Trophoblast cell (in vitro differentiated cells and primary cell): ENCODE measurements at regions not wholly inside any gene's neighbourhood (a gene's known extent, or its start where the extent isn't known, plus 50 kb on each side); places are given as distances from the start of the nearest gene placed in this dataset.
"Not testable (repeated sequence)": the region's sequence is repeated elsewhere in the genome, so short reads cannot be mapped to it uniquely, and the experiment has no call there.

Source experiments
- DNase-seq, 2 donors: peaks; one replicate each; pipeline ENCODE4 v3.0.0-alpha.2; 2016
- H2AFZ ChIP-seq: 2 replicates; pipeline ENCODE4 v1.6.1; 2013; ENCODE audit warnings: low read length, moderate library complexity, mild to moderate bottlenecking; ENCODE audit not compliant: insufficient read depth, poor library complexity
- H2AK5ac ChIP-seq: 2 replicates; pipeline ENCODE4 v1.6.1; 2013; ENCODE audit warnings: mild to moderate bottlenecking, low read length
- H2BK120ac ChIP-seq: 2 replicates; pipeline ENCODE4 v1.6.1; 2013; ENCODE audit warnings: low read length, mild to moderate bottlenecking, moderate library complexity; ENCODE audit not compliant: insufficient read depth, poor library complexity
- H2BK12ac ChIP-seq: 2 replicates; pipeline ENCODE4 v1.6.1; 2013; ENCODE audit warnings: mild to moderate bottlenecking, low read length, moderate library complexity
- H2BK5ac ChIP-seq: 2 replicates; pipeline ENCODE4 v1.6.1; 2013; ENCODE audit warnings: low read length, low read depth, moderate library complexity, mild to moderate bottlenecking; ENCODE audit not compliant: poor library complexity
- H3K14ac ChIP-seq: 2 replicates; pipeline ENCODE4 v1.6.1; 2013; ENCODE audit warnings: mild to moderate bottlenecking, low read length
- H3K18ac ChIP-seq: 2 replicates; pipeline ENCODE4 v1.6.1; 2013; ENCODE audit warnings: mild to moderate bottlenecking, low read length
- H3K23ac ChIP-seq: 2 replicates; pipeline ENCODE4 v1.6.1; 2013; ENCODE audit warnings: low read length
- H3K27ac ChIP-seq: 2 replicates; pipeline ENCODE4 v1.5.1; 2013; ENCODE audit warnings: low read depth, mild to moderate bottlenecking, inconsistent platforms, low read length, moderate library complexity
- H3K27me3 ChIP-seq: 2 replicates; pipeline ENCODE4 v1.6.1; 2013; ENCODE audit warnings: inconsistent platforms, mild to moderate bottlenecking, low read length, moderate library complexity; ENCODE audit not compliant: insufficient read depth
- H3K36me3 ChIP-seq, 2 experiments: 1 replicate in 1 of 2; 2 replicates in 1 of 2; pipeline ENCODE4 v1.6.1; 2013; ENCODE audit warnings: low read length in 2 of 2, mild to moderate bottlenecking in 2 of 2, moderate library complexity in 1 of 2; ENCODE audit not compliant: insufficient read depth in 2 of 2, control insufficient read depth in 1 of 2
- H3K4ac ChIP-seq: 2 replicates; pipeline ENCODE4 v1.6.1; 2013; ENCODE audit warnings: low read depth, mild to moderate bottlenecking, low read length, moderate library complexity
- H3K4me1 ChIP-seq, 2 experiments: 1 replicate in 1 of 2; 2 replicates in 1 of 2; pipeline ENCODE4 v1.6.1; 2013; ENCODE audit warnings: low read length in 2 of 2, mild to moderate bottlenecking in 2 of 2, moderate library complexity in 1 of 2; ENCODE audit not compliant: insufficient read depth in 2 of 2, control insufficient read depth in 1 of 2
- H3K4me2 ChIP-seq: 2 replicates; pipeline ENCODE4 v1.6.1; 2013; ENCODE audit warnings: inconsistent platforms, mild to moderate bottlenecking, low read length, moderate library complexity
- H3K4me3 ChIP-seq: 2 replicates; pipeline ENCODE4 v1.5.1; 2013; ENCODE audit warnings: mild to moderate bottlenecking, low read depth, low read length, inconsistent platforms
- H3K79me1 ChIP-seq: one replicate; pipeline ENCODE4 v1.6.1; 2013; ENCODE audit warnings: low read length
- H3K79me2 ChIP-seq: 2 replicates; pipeline ENCODE4 v1.6.1; 2013; ENCODE audit warnings: low read length, mild to moderate bottlenecking; ENCODE audit not compliant: control insufficient read depth, insufficient read depth, poor library complexity
- H3K9ac ChIP-seq: 2 replicates; pipeline ENCODE4 v1.6.1; 2013; ENCODE audit warnings: mild to moderate bottlenecking, low read length
- H3K9me3 ChIP-seq: 2 replicates; pipeline ENCODE4 v1.6.1; 2013; ENCODE audit warnings: low read depth, mild to moderate bottlenecking, control low read depth, inconsistent platforms, low read length; ENCODE audit not compliant: insufficient read depth
- H4K12ac ChIP-seq: 2 replicates; pipeline ENCODE4 v1.6.1; 2013; ENCODE audit warnings: low read depth, mild to moderate bottlenecking, low read length, moderate library complexity
- H4K8ac ChIP-seq: 2 replicates; pipeline ENCODE4 v1.6.1; 2013; ENCODE audit warnings: low read depth, mild to moderate bottlenecking, low read length, moderate library complexity
- H4K91ac ChIP-seq: one replicate; pipeline ENCODE4 v1.6.1; 2013; ENCODE audit warnings: low read depth, mild to moderate bottlenecking, low read length, moderate library complexity
- WGBS: extraction: QIAGEN DNeasy Blood & Tissue Kit; methylation state at CpG from one replicate; pipeline ENCODE4 v1.1.7; 2013; ENCODE audit warnings: missing lambda C conversion rate; ENCODE audit not compliant: insufficient read length, insufficient coverage; ENCODE audit errors: extremely low coverage; 5-methylcytosine and 5-hydroxymethylcytosine counted together

GRCh38 chr22:33989263-33989662, 69.0 kb upstream of the LARGE1 start:
- H2AK5ac ChIP-seq, H3K79me2 ChIP-seq, DNase-seq, H3K4me1 ChIP-seq, H2BK12ac ChIP-seq, H2AFZ ChIP-seq, H4K12ac ChIP-seq, H3K27me3 ChIP-seq, H4K91ac ChIP-seq, H3K14ac ChIP-seq, H4K8ac ChIP-seq, H3K36me3 ChIP-seq, H3K23ac ChIP-seq, H3K9ac ChIP-seq, H3K4me2 ChIP-seq, H2BK5ac ChIP-seq, H3K4ac ChIP-seq, H3K79me1 ChIP-seq, H3K27ac ChIP-seq, H2BK120ac ChIP-seq, H3K4me3 ChIP-seq, H3K18ac ChIP-seq, H3K9me3 ChIP-seq: not testable (repeated sequence)
- no CpG with 5 or more reads among the region's 7 CpGs for WGBS

- WGBS, result no CpG with 5 or more reads among the region's 1 CpG
Measured at GRCh38 chr22:33991620-33992019, 71.3 kb upstream of the LARGE1 start.

DNA sequence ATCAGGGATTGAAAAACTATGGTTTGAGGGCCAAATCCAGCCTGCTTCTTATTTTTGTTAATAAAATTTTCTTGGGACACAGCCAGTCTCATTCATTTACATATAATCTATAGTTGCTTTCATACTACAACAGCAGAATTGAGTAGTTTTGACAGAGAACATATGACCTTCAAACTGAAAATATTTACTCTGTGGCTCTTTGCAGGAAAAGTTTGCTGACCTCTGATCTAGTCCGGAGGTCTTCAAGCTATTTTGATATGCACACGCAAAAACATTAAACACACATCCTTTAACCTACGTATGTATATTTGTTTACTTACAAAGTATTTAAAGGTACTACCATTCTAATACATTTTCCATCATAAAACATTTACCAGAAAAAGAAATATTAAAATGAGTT, 76.5 kb upstream of the LARGE1 start:
- no CpG with 5 or more reads among the region's 3 CpGs for WGBS
- H2AFZ ChIP-seq, result no peak overlapping the region
- H3K9me3 ChIP-seq, result peaks cover 4% of the 10 kb centered on the region
- H3K79me1 ChIP-seq, result no peaks in the 10 kb centered on the region
- H2AK5ac ChIP-seq, result no peak overlapping the region
- no peak for DNase-seq
- H3K18ac ChIP-seq, result no peak overlapping the region
- H3K23ac ChIP-seq, result no peak overlapping the region
- H4K8ac ChIP-seq, result no peak overlapping the region
- no peak overlapping the region for H2BK120ac ChIP-seq
- no peak overlapping the region for H3K4me3 ChIP-seq
- H2BK12ac ChIP-seq, result no peak overlapping the region
- H3K27me3 ChIP-seq, result no peaks in the 10 kb centered on the region
- H3K4ac ChIP-seq, result no peak overlapping the region
- no peak overlapping the region for H3K14ac ChIP-seq
- H3K27ac ChIP-seq, result no peak overlapping the region
- no peaks in the 10 kb centered on the region for H3K36me3 ChIP-seq
- no peak overlapping the region for H3K9ac ChIP-seq
- H3K79me2 ChIP-seq, result no peaks in the 10 kb centered on the region
- H2BK5ac ChIP-seq, result no peak overlapping the region
- H4K12ac ChIP-seq, result no peak overlapping the region
- no peak overlapping the region for H4K91ac ChIP-seq
- no peaks in the 10 kb centered on the region for H3K4me1 ChIP-seq
- no peak overlapping the region for H3K4me2 ChIP-seq

More at GRCh38 chr22:33991620-33992019, 71.3 kb upstream of the LARGE1 start:
- Histone ChIP-seq H4K8ac (no peak overlapping the region), H3K9me3 (no peaks in the 10 kb centered on the region), H3K79me1 (no peaks in the 10 kb centered on the region), H3K18ac (no peak overlapping the region), H3K4me2 (no peak overlapping the region), H3K14ac (no peak overlapping the region), H2BK5ac (no peak overlapping the region), H2AK5ac (no peak overlapping the region), H2BK12ac (no peak overlapping the region), H4K91ac (no peak overlapping the region), H2BK120ac (no peak overlapping the region), H3K27me3 (no peaks in the 10 kb centered on the region), H3K9ac (no peak overlapping the region), H2AFZ (no peak overlapping the region), H3K4me3 (no peak overlapping the region), H3K4ac (no peak overlapping the region), H3K36me3 (no peaks in the 10 kb centered on the region), H3K4me1 (no peaks in the 10 kb centered on the region), H3K79me2 (no peaks in the 10 kb centered on the region), H3K23ac (no peak overlapping the region), H3K27ac (no peak overlapping the region), H4K12ac (no peak overlapping the region)
- no peak for DNase-seq

- no peak overlapping the region for H3K4ac ChIP-seq
- H4K8ac ChIP-seq, result no peak overlapping the region
- no peak overlapping the region for H4K12ac ChIP-seq
- H3K4me3 ChIP-seq, result no peak overlapping the region
- H2AFZ ChIP-seq, result no peak overlapping the region
- no peak overlapping the region for H4K91ac ChIP-seq
- H2BK120ac ChIP-seq, result no peak overlapping the region
- H3K27me3 ChIP-seq, result no peaks in the 10 kb centered on the region
- no peak overlapping the region for H2AK5ac ChIP-seq
- H2BK5ac ChIP-seq, result no peak overlapping the region
- no peaks in the 10 kb centered on the region for H3K4me1 ChIP-seq
- peaks cover 13% of the 10 kb centered on the region for H3K9me3 ChIP-seq
- H3K9ac ChIP-seq, result no peak overlapping the region
- H3K18ac ChIP-seq, result no peak overlapping the region
- H3K36me3 ChIP-seq, result no peaks in the 10 kb centered on the region
- H3K79me1 ChIP-seq, result no peaks in the 10 kb centered on the region
- H3K79me2 ChIP-seq, result no peaks in the 10 kb centered on the region
- H3K14ac ChIP-seq, result no peak overlapping the region
- no peak overlapping the region for H2BK12ac ChIP-seq
- H3K27ac ChIP-seq, result no peak overlapping the region
- WGBS, result no CpG with 5 or more reads among the region's 2 CpGs
- no peak overlapping the region for H3K4me2 ChIP-seq
- H3K23ac ChIP-seq, result no peak overlapping the region
- DNase-seq, result no peak
Measured at GRCh38 chr22:34000879-34001526, 80.7 kb upstream of the LARGE1 start.
